ENCODE measurements at regions not wholly inside any gene's neighbourhood (a gene's known extent, or its start where the extent isn't known, plus 50 kb on each side); places are given as distances from the start of the nearest gene placed in this dataset.

- Histone ChIP-seq H3K4me3 (replicated peaks in 1 of 3; ENCODE audit: insufficient read depth in 1 of 3, low read depth in 1 of 3, low read length in 3 of 3) (no peak overlapping the region), H4K20me1 (replicated peaks; ENCODE audit: control insufficient read depth, extremely low read depth, insufficient read depth, low read length) (no peaks in the 10 kb centered on the region), H3K9ac (replicated peaks; ENCODE audit: extremely low read depth, insufficient read depth, low read length) (no peak overlapping the region), H2AFZ (ENCODE audit: low read depth, low read length) (no peak overlapping the region), H3K79me2 (ENCODE audit: control insufficient read depth, insufficient read depth, low read length) (no peaks in the 10 kb centered on the region), H3K9me3 (replicated peaks; ENCODE audit: control insufficient read depth, insufficient read depth, low read length) (no peaks in the 10 kb centered on the region), H3K27ac (ENCODE audit: insufficient read depth, low read depth, low read length) (no peak overlapping the region), H3K4me2 (ENCODE audit: insufficient read depth, low read length) (no peak overlapping the region), H3K9me1 (replicated peaks; ENCODE audit: control insufficient read depth, extremely low read depth, insufficient read depth, low read length) (no peaks in the 10 kb centered on the region), H3K27me3 (ENCODE audit: control insufficient read depth in 2 of 2, insufficient read depth in 2 of 2, low read length in 2 of 2) (peaks cover 0 to 5% of the 10 kb centered on the region in 2 experiments), H3K36me3 (ENCODE audit: control insufficient read depth in 2 of 2, extremely low read depth in 1 of 2, insufficient read depth in 2 of 2, low read length in 2 of 2) (no peaks in the 10 kb centered on the region), H3K4me1 (ENCODE audit: control insufficient read depth, extremely low read depth, insufficient read depth, low read length) (peaks cover 9% of the 10 kb centered on the region)
- CTCF ChIA-PET = no interaction called here
- DNase-seq (ENCODE audit: low read depth, low spot score) (no peak), FAIRE-seq (no peak)
- POLR2A ChIA-PET = no interaction called here
- BruUV-seq (replicated peaks) = no TSS peak
- intact Hi-C loops (cut with micrococcal nuclease) = no loop called here
- dilution Hi-C loops (cut with MboI; ENCODE audit: extremely low pct_ligation_motif_present, low sequenced_read_pairs) = no loop called here
- TF ChIP-seq POLR2A (IDR thresholded peaks at IDR 0.05; ENCODE audit: low read depth, low read length) = no peak
- TF ChIP-seq MYC (IDR thresholded peaks at IDR 0.05; ENCODE audit: low read depth, low read length) = no peak
- no peak for TF ChIP-seq POLR2AphosphoS5 (IDR thresholded peaks at IDR 0.05; ENCODE audit: insufficient read depth, low read depth, low read length)
Observed at GRCh38 chr10:6339891-6340290, 137.2 kb downstream of the PFKFB3 start.

GRCh38 chr10:6342096-6342685, 139.5 kb downstream of the PFKFB3 start:
- Histone ChIP-seq H3K27me3 (ENCODE audit: control insufficient read depth in 2 of 2, insufficient read depth in 2 of 2, low read length in 2 of 2) (peaks cover 0 to 5% of the 10 kb centered on the region in 2 experiments), H2AFZ (ENCODE audit: low read depth, low read length) (no peak overlapping the region), H3K9me1 (replicated peaks; ENCODE audit: control insufficient read depth, extremely low read depth, insufficient read depth, low read length) (no peaks in the 10 kb centered on the region), H3K9me3 (replicated peaks; ENCODE audit: control insufficient read depth, insufficient read depth, low read length) (no peaks in the 10 kb centered on the region), H3K9ac (replicated peaks; ENCODE audit: extremely low read depth, insufficient read depth, low read length) (no peak overlapping the region), H3K4me2 (ENCODE audit: insufficient read depth, low read length) (no peak overlapping the region), H3K79me2 (ENCODE audit: control insufficient read depth, insufficient read depth, low read length) (no peaks in the 10 kb centered on the region), H3K36me3 (ENCODE audit: control insufficient read depth in 2 of 2, extremely low read depth in 1 of 2, insufficient read depth in 2 of 2, low read length in 2 of 2) (no peaks in the 10 kb centered on the region), H3K27ac (ENCODE audit: insufficient read depth, low read depth, low read length) (no peak overlapping the region), H3K4me3 (replicated peaks in 1 of 3; ENCODE audit: insufficient read depth in 1 of 3, low read depth in 1 of 3, low read length in 3 of 3) (no peak overlapping the region), H4K20me1 (replicated peaks; ENCODE audit: control insufficient read depth, extremely low read depth, insufficient read depth, low read length) (no peaks in the 10 kb centered on the region), H3K4me1 (ENCODE audit: control insufficient read depth, extremely low read depth, insufficient read depth, low read length) (peaks cover 6% of the 10 kb centered on the region)
- DNase-seq (ENCODE audit: low read depth, low spot score) (no peak), FAIRE-seq (no peak)
- no TSS peak for BruUV-seq (replicated peaks)
- dilution Hi-C loops (cut with MboI; ENCODE audit: extremely low pct_ligation_motif_present, low sequenced_read_pairs) (no loop called here), intact Hi-C loops (cut with micrococcal nuclease) (no loop called here)
- ChIA-PET CTCF (no interaction called here), POLR2A (no interaction called here)
- no peak for TF ChIP-seq CTCF (IDR thresholded peaks at IDR 0.05; ENCODE audit: extremely low read depth in 1 of 2, insufficient read depth in 1 of 2, low read depth in 1 of 2, low read length in 2 of 2)

Measured in endothelial cell of umbilical vein (primary cell).